ENCODE measurements at regions not wholly inside any gene's neighbourhood (a gene's known extent, or its start where the extent isn't known, plus 50 kb on each side); places are given as distances from the start of the nearest gene placed in this dataset.

- Histone ChIP-seq H3K4me3 (ENCODE audit: insufficient read depth, low read length, poor library complexity, severe bottlenecking) (no peak overlapping the region), H3K79me2 (ENCODE audit: insufficient read depth, low read length) (no peaks in the 10 kb centered on the region), H4K20me1 (ENCODE audit: low read depth, low read length) (no peaks in the 10 kb centered on the region), H3K9me3 (ENCODE audit: insufficient read depth, low read length) (no peaks in the 10 kb centered on the region), H3K9me2 (replicated peaks; ENCODE audit: insufficient read depth, low read length) (no peaks in the 10 kb centered on the region), H3K4me2 (ENCODE audit: low read depth, low read length, poor library complexity, severe bottlenecking) (no peak overlapping the region), H3K9ac (ENCODE audit: low read length) (no peak overlapping the region), H3K36me3 (ENCODE audit: low read length) (no peaks in the 10 kb centered on the region), H3K27ac (ENCODE audit: low read depth, low read length) (no peak overlapping the region), H2AFZ (ENCODE audit: low read depth, low read length, severe bottlenecking) (no peak overlapping the region), H3F3A (ENCODE audit: insufficient read depth) (no peaks in the 10 kb centered on the region), H3K27me3 (ENCODE audit: low read length) (no peaks in the 10 kb centered on the region)
- no peak for TF ChIP-seq EZH2phosphoT487 (conservative IDR thresholded peaks at IDR 0.05; ENCODE audit: low read length)
- no peak for TF ChIP-seq CTCF (IDR thresholded peaks at IDR 0.05; ENCODE audit: insufficient read depth, low read length, poor library complexity, severe bottlenecking)
Measured at GRCh38 chr20:60591172-60591799, 633.1 kb downstream of the CDH26 start.

- H3K9me2 ChIP-seq (replicated peaks; ENCODE audit: insufficient read depth, low read length) = no peaks in the 10 kb centered on the region
- no peak overlapping the region for H3K9ac ChIP-seq (ENCODE audit: low read length)
- no peak overlapping the region for H2AFZ ChIP-seq (ENCODE audit: low read depth, low read length, severe bottlenecking)
- H3K79me2 ChIP-seq (ENCODE audit: insufficient read depth, low read length) = no peaks in the 10 kb centered on the region
- no peaks in the 10 kb centered on the region for H3K36me3 ChIP-seq (ENCODE audit: low read length)
- no peak overlapping the region for H3K4me3 ChIP-seq (ENCODE audit: insufficient read depth, low read length, poor library complexity, severe bottlenecking)
- no peak overlapping the region for H3K27ac ChIP-seq (ENCODE audit: low read depth, low read length)
- no peaks in the 10 kb centered on the region for H3F3A ChIP-seq (ENCODE audit: insufficient read depth)
- no peaks in the 10 kb centered on the region for H4K20me1 ChIP-seq (ENCODE audit: low read depth, low read length)
- H3K4me2 ChIP-seq (ENCODE audit: low read depth, low read length, poor library complexity, severe bottlenecking) = no peak overlapping the region
- H3K27me3 ChIP-seq (ENCODE audit: low read length) = no peaks in the 10 kb centered on the region
- no peaks in the 10 kb centered on the region for H3K9me3 ChIP-seq (ENCODE audit: insufficient read depth, low read length)
- no peak for TF ChIP-seq EZH2phosphoT487 (conservative IDR thresholded peaks at IDR 0.05; ENCODE audit: low read length)
Measured at GRCh38 chr20:60598528-60598927, 640.3 kb downstream of the CDH26 start.

- no peaks in the 10 kb centered on the region for H3F3A ChIP-seq (ENCODE audit: insufficient read depth)
- H3K9me3 ChIP-seq (ENCODE audit: insufficient read depth, low read length) = no peaks in the 10 kb centered on the region
- H3K27me3 ChIP-seq (ENCODE audit: low read length) = no peaks in the 10 kb centered on the region
- no peaks in the 10 kb centered on the region for H3K9me2 ChIP-seq (replicated peaks; ENCODE audit: insufficient read depth, low read length)
- no peaks in the 10 kb centered on the region for H3K36me3 ChIP-seq (ENCODE audit: low read length)
- H3K9ac ChIP-seq (ENCODE audit: low read length) = no peak overlapping the region
- no peak overlapping the region for H3K27ac ChIP-seq (ENCODE audit: low read depth, low read length)
- H4K20me1 ChIP-seq (ENCODE audit: low read depth, low read length) = no peaks in the 10 kb centered on the region
- no peaks in the 10 kb centered on the region for H3K79me2 ChIP-seq (ENCODE audit: insufficient read depth, low read length)
- TF ChIP-seq EZH2phosphoT487 (conservative IDR thresholded peaks at IDR 0.05; ENCODE audit: low read length) = no peak
- no peak for TF ChIP-seq CTCF (IDR thresholded peaks at IDR 0.05; ENCODE audit: insufficient read depth, low read length, poor library complexity, severe bottlenecking)
- no peak overlapping the region for H3K4me3 ChIP-seq (ENCODE audit: insufficient read depth, low read length, poor library complexity, severe bottlenecking)
- H2AFZ ChIP-seq (ENCODE audit: low read depth, low read length, severe bottlenecking) = no peak overlapping the region
- H3K4me2 ChIP-seq (ENCODE audit: low read depth, low read length, poor library complexity, severe bottlenecking) = no peak overlapping the region
Measured at GRCh38 chr20:60599381-60599780, 641.2 kb downstream of the CDH26 start.

- Histone ChIP-seq H3K4me2 (ENCODE audit: low read depth, low read length, poor library complexity, severe bottlenecking) (no peak overlapping the region), H2AFZ (ENCODE audit: low read depth, low read length, severe bottlenecking) (no peak overlapping the region), H3K9me2 (replicated peaks; ENCODE audit: insufficient read depth, low read length) (no peaks in the 10 kb centered on the region), H3K27ac (ENCODE audit: low read depth, low read length) (no peak overlapping the region), H3K27me3 (ENCODE audit: low read length) (no peaks in the 10 kb centered on the region), H3K9me3 (ENCODE audit: insufficient read depth, low read length) (no peaks in the 10 kb centered on the region), H3F3A (ENCODE audit: insufficient read depth) (no peaks in the 10 kb centered on the region), H3K79me2 (ENCODE audit: insufficient read depth, low read length) (no peaks in the 10 kb centered on the region), H3K9ac (ENCODE audit: low read length) (no peak overlapping the region), H3K4me3 (ENCODE audit: insufficient read depth, low read length, poor library complexity, severe bottlenecking) (no peak overlapping the region), H3K36me3 (ENCODE audit: low read length) (no peaks in the 10 kb centered on the region), H4K20me1 (ENCODE audit: low read depth, low read length) (no peaks in the 10 kb centered on the region)
- TF ChIP-seq EZH2phosphoT487 (conservative IDR thresholded peaks at IDR 0.05; ENCODE audit: low read length) (no peak), CTCF (IDR thresholded peaks at IDR 0.05; ENCODE audit: insufficient read depth, low read length, poor library complexity, severe bottlenecking) (no peak)
Measured at GRCh38 chr20:60600036-60600435, 641.8 kb downstream of the CDH26 start.
